K562 (cell line): ENCODE measurements at regions not wholly inside any gene's neighbourhood (a gene's known extent, or its start where the extent isn't known, plus 50 kb on each side); places are given as distances from the start of the nearest gene placed in this dataset.

Experiments used
- CTCF ChIP-seq, 3 experiments: IDR thresholded peaks in 2 of 3; conservative IDR thresholded peaks in 1 of 3; 2 replicates each; pipeline ENCODE4 v1.5.1; 2011 to 2012; ENCODE audit warnings: low read length in 3 of 3, mild to moderate bottlenecking in 3 of 3, control low read depth in 2 of 3, improper control_type of control experiment in 1 of 3, inconsistent platforms in 1 of 3, low read depth in 1 of 3, mixed read lengths in 1 of 3, moderate library complexity in 1 of 3; ENCODE audit not compliant: insufficient read depth in 2 of 3
- EP300 ChIP-seq: IDR thresholded peaks from 2 replicates; pipeline ENCODE4 v1.6.1; 2012; ENCODE audit warnings: low read length, improper control_type of control experiment
- VEZF1 ChIP-seq: fragments of 200-800 bp; sonication (Bioruptor generic); IDR thresholded peaks from 2 replicates; pipeline ENCODE4 v1.6.1; 2017; ENCODE audit warnings: missing genetic modification characterization, missing compliant biosample characterization

GRCh38 chr20:33933469-33933909 is 60.2 kb upstream of the RALY start:
- no peak for TF ChIP-seq EP300
- TF ChIP-seq VEZF1, result no peak
- peak; percentile 85 to 93 (median 87) for TF ChIP-seq CTCF (IDR thresholded peaks at IDR 0.05 in 2 of 3, conservative IDR thresholded peaks at IDR 0.05 in 1 of 3; ENCODE audit: insufficient read depth in 2 of 3, low read depth in 1 of 3, low read length in 3 of 3)
